ENCODE measurements at regions not wholly inside any gene's neighbourhood (a gene's known extent, or its start where the extent isn't known, plus 50 kb on each side); places are given as distances from the start of the nearest gene placed in this dataset.

DNA sequence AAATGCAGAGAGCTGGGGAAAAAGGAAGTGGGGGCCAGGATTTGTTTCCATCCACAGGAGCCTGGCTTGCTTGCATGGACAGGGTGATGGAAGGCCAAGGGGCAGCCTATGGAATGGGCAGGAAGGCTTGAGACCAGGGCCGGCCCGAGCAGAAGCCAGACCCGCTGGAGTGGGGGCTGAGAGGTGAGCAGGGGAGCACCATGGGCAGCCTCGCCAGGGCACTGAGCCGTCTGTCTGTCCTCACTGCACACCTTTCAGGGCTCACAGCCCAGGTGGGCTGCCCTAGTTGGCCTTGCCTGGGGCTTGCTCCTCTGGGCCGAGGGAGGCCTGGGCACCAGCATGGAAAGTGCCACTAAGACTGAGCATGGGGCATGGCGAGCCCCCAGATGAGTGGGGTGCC, 58.6 kb upstream of the CNOT6 start:
- TF ChIP-seq, protein P1, sequence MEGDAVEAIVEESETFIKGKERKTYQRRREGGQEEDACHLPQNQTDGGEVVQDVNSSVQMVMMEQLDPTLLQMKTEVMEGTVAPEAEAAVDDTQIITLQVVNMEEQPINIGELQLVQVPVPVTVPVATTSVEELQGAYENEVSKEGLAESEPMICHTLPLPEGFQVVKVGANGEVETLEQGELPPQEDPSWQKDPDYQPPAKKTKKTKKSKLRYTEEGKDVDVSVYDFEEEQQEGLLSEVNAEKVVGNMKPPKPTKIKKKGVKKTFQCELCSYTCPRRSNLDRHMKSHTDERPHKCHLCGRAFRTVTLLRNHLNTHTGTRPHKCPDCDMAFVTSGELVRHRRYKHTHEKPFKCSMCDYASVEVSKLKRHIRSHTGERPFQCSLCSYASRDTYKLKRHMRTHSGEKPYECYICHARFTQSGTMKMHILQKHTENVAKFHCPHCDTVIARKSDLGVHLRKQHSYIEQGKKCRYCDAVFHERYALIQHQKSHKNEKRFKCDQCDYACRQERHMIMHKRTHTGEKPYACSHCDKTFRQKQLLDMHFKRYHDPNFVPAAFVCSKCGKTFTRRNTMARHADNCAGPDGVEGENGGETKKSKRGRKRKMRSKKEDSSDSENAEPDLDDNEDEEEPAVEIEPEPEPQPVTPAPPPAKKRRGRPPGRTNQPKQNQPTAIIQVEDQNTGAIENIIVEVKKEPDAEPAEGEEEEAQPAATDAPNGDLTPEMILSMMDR (IDR thresholded peaks at IDR 0.05 in 2 of 3, conservative IDR thresholded peaks at IDR 0.05 in 1 of 3; ENCODE audit: borderline replicate concordance in 1 of 3, insufficient read depth in 1 of 3, low read depth in 2 of 3, low read length in 2 of 3), result no peak
- no peak for TF ChIP-seq SP1 (IDR thresholded peaks at IDR 0.05; ENCODE audit: low read depth)
- TF ChIP-seq YY1 (IDR thresholded peaks at IDR 0.05; ENCODE audit: extremely low read depth, insufficient replicate concordance, low read depth, low read length), result no peak
